GM23338 (cell line): ENCODE measurements at regions not wholly inside any gene's neighbourhood (a gene's known extent, or its start where the extent isn't known, plus 50 kb on each side); places are given as distances from the start of the nearest gene placed in this dataset.

ENCODE experiments used
- ATAC-seq: fragments of 200-7000 bp; cut with Tn5 transposase; 3 replicates; pipeline ENCODE4 v1.9.1; 2020
- DNase-seq: peaks from one replicate; pipeline ENCODE4 v3.0.0-alpha.2; 2015; ENCODE audit warnings: low spot score
- H2AFZ ChIP-seq: fragments of 200-600 bp; sonication (generic); 2 replicates; pipeline ENCODE4 v1.8.0; 2016; ENCODE audit warnings: antibody characterized with exemption, mild to moderate bottlenecking, moderate library complexity
- H3F3A ChIP-seq: fragments of 200-600 bp; sonication (generic); replicated peaks from 2 replicates; pipeline ENCODE4 v1.8.0; 2017; ENCODE audit warnings: antibody characterized with exemption, mixed run types, low read depth
- H3K27ac ChIP-seq: fragments of 200-600 bp; sonication (generic); 2 replicates; pipeline ENCODE4 v1.6.1; 2016; ENCODE audit warnings: low read depth
- H3K27me3 ChIP-seq: fragments of 200-600 bp; sonication (generic); 2 replicates; pipeline ENCODE4 v1.8.0; 2016; ENCODE audit warnings: mild to moderate bottlenecking, mixed run types, moderate library complexity; ENCODE audit not compliant: insufficient read depth
- H3K36me3 ChIP-seq: fragments of 200-600 bp; sonication (generic); 2 replicates; pipeline ENCODE4 v1.8.0; 2016; ENCODE audit warnings: mild to moderate bottlenecking; ENCODE audit not compliant: insufficient read depth
- H3K4me1 ChIP-seq: fragments of 200-600 bp; sonication (generic); 2 replicates; pipeline ENCODE4 v1.8.0; 2016; ENCODE audit warnings: mild to moderate bottlenecking, moderate library complexity; ENCODE audit not compliant: insufficient read depth
- H3K4me2 ChIP-seq: fragments of 200-600 bp; sonication (generic); 2 replicates; pipeline ENCODE4 v1.7.1; 2017; ENCODE audit warnings: mixed run types
- H3K4me3 ChIP-seq: fragments of 200-600 bp; sonication (generic); 2 replicates; pipeline ENCODE4 v1.6.1; 2016; ENCODE audit warnings: mixed run types
- H3K79me2 ChIP-seq: fragments of 200-600 bp; sonication (generic); replicated peaks from 2 replicates; pipeline ENCODE4 v1.8.0; 2017; ENCODE audit warnings: mild to moderate bottlenecking; ENCODE audit not compliant: insufficient read depth
- H3K9me2 ChIP-seq: fragments of 200-600 bp; sonication (generic); 2 replicates; pipeline ENCODE4 v1.8.0; 2017; ENCODE audit not compliant: insufficient read depth
- H4K20me1 ChIP-seq: fragments of 200-600 bp; sonication (generic); replicated peaks from 2 replicates; pipeline ENCODE4 v1.8.0; 2017; ENCODE audit warnings: mild to moderate bottlenecking; ENCODE audit not compliant: insufficient read depth
- H3K27ac Mint-ChIP-seq: 2 replicates; pipeline ENCODE4 v1.8.0; 2020; ENCODE audit warnings: inconsistent platforms, mild to moderate bottlenecking, moderate library complexity, mixed read lengths
- H3K27me3 Mint-ChIP-seq: 3 replicates; pipeline ENCODE4 v1.8.0; 2022; ENCODE audit warnings: low read depth, mild to moderate bottlenecking, moderate library complexity, mixed read lengths, inconsistent platforms; ENCODE audit not compliant: insufficient read depth, poor library complexity
- H3K36me3 Mint-ChIP-seq: 3 replicates; pipeline ENCODE4 v1.8.0; 2021; ENCODE audit warnings: low read depth, mild to moderate bottlenecking, inconsistent platforms, moderate library complexity, mixed read lengths
- H3K4me1 Mint-ChIP-seq: 3 replicates; pipeline ENCODE4 v1.8.0; 2020; ENCODE audit warnings: mild to moderate bottlenecking, inconsistent platforms, mixed read lengths
- H3K4me3 Mint-ChIP-seq: 3 replicates; pipeline ENCODE4 v1.8.0; 2021; ENCODE audit warnings: moderate library complexity, mild to moderate bottlenecking, inconsistent platforms, mixed read lengths
- H3K9me3 Mint-ChIP-seq: 3 replicates; pipeline ENCODE4 v1.8.0; 2020; ENCODE audit warnings: moderate library complexity, mild to moderate bottlenecking, inconsistent platforms, mixed read lengths
- EZH2phosphoT487 ChIP-seq: fragments of 200-600 bp; sonication (generic); IDR thresholded peaks from one replicate; pipeline ENCODE4 v1.8.1; 2018; ENCODE audit warnings: antibody characterized with exemption; ENCODE audit not compliant: unreplicated experiment
- JUNB ChIP-seq: IDR thresholded peaks from one replicate; pipeline ENCODE4 v1.6.1; 2016; ENCODE audit warnings: antibody characterized with exemption; ENCODE audit not compliant: unreplicated experiment
- NANOG ChIP-seq: IDR thresholded peaks from 2 replicates; pipeline ENCODE4 v1.6.1; 2016; ENCODE audit warnings: antibody characterized with exemption, borderline replicate concordance
- ZNF331 ChIP-seq: fragments of 250-450 bp; sonication (Bioruptor Pico); IDR thresholded peaks from 2 replicates; pipeline ENCODE4 v1.5.0; 2020; ENCODE audit warnings: low read depth, mild to moderate bottlenecking, moderate library complexity
- TF ChIP-seq, protein P1 (sequence below): fragments of 250-450 bp; sonication (Bioruptor Pico); IDR thresholded peaks from 2 replicates; pipeline ENCODE4 v1.5.0; 2020; ENCODE audit warnings: mild to moderate bottlenecking, moderate library complexity
- TF ChIP-seq, protein P2 (sequence below), 2 experiments: fragments of 200-600 bp in 1 of 2; sonication (generic) in 1 of 2; conservative IDR thresholded peaks; 2 replicates each; pipeline versions ENCODE4 v1.5.1 to v1.6.1; 2016 to 2017; ENCODE audit warnings: antibody characterized with exemption in 2 of 2, low read depth in 2 of 2, mild to moderate bottlenecking in 2 of 2, moderate library complexity in 1 of 2
- TF ChIP-seq, protein P3 (sequence below): IDR thresholded peaks from 2 replicates; pipeline ENCODE4 v1.6.1; 2016; ENCODE audit warnings: antibody characterized with exemption

DNA sequence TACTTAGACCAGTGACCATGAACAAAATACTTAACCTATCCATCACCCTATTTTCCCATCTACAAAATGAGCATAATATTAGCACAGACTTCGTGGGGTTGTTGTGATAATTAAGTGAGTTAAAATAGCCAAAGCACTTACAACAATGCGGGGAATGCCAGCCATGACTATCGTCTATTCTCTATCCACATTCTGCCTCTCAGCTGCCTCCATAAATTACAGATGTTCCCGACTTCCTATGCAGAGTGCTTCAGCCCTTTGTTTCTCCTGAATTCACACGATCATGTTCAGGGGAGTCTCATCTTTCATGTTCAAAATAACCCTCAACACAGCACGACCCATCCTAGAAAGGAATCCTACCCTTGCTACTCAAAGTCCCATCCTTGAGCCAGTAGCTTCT is 211.6 kb downstream of the EN1 start (continued):
- TF ChIP-seq, protein P1, sequence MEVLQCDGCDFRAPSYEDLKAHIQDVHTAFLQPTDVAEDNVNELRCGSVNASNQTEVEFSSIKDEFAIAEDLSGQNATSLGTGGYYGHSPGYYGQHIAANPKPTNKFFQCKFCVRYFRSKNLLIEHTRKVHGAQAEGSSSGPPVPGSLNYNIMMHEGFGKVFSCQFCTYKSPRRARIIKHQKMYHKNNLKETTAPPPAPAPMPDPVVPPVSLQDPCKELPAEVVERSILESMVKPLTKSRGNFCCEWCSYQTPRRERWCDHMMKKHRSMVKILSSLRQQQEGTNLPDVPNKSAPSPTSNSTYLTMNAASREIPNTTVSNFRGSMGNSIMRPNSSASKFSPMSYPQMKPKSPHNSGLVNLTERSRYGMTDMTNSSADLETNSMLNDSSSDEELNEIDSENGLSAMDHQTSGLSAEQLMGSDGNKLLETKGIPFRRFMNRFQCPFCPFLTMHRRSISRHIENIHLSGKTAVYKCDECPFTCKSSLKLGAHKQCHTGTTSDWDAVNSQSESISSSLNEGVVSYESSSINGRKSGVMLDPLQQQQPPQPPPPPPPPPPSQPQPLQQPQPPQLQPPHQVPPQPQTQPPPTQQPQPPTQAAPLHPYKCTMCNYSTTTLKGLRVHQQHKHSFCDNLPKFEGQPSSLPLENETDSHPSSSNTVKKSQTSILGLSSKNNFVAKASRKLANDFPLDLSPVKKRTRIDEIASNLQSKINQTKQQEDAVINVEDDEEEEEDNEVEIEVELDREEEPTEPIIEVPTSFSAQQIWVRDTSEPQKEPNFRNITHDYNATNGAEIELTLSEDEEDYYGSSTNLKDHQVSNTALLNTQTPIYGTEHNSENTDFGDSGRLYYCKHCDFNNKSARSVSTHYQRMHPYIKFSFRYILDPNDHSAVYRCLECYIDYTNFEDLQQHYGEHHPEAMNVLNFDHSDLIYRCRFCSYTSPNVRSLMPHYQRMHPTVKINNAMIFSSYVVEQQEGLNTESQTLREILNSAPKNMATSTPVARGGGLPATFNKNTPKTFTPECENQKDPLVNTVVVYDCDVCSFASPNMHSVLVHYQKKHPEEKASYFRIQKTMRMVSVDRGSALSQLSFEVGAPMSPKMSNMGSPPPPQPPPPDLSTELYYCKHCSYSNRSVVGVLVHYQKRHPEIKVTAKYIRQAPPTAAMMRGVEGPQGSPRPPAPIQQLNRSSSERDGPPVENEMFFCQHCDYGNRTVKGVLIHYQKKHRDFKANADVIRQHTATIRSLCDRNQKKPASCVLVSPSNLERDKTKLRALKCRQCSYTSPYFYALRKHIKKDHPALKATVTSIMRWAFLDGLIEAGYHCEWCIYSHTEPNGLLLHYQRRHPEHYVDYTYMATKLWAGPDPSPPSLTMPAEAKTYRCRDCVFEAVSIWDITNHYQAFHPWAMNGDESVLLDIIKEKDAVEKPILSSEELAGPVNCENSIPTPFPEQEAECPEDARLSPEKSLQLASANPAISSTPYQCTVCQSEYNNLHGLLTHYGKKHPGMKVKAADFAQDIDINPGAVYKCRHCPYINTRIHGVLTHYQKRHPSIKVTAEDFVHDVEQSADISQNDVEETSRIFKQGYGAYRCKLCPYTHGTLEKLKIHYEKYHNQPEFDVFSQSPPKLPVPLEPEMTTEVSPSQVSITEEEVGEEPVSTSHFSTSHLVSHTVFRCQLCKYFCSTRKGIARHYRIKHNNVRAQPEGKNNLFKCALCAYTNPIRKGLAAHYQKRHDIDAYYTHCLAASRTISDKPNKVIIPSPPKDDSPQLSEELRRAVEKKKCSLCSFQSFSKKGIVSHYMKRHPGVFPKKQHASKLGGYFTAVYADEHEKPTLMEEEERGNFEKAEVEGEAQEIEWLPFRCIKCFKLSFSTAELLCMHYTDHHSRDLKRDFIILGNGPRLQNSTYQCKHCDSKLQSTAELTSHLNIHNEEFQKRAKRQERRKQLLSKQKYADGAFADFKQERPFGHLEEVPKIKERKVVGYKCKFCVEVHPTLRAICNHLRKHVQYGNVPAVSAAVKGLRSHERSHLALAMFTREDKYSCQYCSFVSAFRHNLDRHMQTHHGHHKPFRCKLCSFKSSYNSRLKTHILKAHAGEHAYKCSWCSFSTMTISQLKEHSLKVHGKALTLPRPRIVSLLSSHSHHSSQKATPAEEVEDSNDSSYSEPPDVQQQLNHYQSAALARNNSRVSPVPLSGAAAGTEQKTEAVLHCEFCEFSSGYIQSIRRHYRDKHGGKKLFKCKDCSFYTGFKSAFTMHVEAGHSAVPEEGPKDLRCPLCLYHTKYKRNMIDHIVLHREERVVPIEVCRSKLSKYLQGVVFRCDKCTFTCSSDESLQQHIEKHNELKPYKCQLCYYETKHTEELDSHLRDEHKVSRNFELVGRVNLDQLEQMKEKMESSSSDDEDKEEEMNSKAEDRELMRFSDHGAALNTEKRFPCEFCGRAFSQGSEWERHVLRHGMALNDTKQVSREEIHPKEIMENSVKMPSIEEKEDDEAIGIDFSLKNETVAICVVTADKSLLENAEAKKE (CRISPR knock-in tag), result no peak; the same call in 1 of the 2 replicates
- TF ChIP-seq JUNB, result no peak
- no peak for TF ChIP-seq EZH2phosphoT487
- TF ChIP-seq, protein P2, sequence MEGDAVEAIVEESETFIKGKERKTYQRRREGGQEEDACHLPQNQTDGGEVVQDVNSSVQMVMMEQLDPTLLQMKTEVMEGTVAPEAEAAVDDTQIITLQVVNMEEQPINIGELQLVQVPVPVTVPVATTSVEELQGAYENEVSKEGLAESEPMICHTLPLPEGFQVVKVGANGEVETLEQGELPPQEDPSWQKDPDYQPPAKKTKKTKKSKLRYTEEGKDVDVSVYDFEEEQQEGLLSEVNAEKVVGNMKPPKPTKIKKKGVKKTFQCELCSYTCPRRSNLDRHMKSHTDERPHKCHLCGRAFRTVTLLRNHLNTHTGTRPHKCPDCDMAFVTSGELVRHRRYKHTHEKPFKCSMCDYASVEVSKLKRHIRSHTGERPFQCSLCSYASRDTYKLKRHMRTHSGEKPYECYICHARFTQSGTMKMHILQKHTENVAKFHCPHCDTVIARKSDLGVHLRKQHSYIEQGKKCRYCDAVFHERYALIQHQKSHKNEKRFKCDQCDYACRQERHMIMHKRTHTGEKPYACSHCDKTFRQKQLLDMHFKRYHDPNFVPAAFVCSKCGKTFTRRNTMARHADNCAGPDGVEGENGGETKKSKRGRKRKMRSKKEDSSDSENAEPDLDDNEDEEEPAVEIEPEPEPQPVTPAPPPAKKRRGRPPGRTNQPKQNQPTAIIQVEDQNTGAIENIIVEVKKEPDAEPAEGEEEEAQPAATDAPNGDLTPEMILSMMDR (conservative IDR thresholded peaks at IDR 0.05; ENCODE audit: low read depth in 2 of 2), result no peak

DNA sequence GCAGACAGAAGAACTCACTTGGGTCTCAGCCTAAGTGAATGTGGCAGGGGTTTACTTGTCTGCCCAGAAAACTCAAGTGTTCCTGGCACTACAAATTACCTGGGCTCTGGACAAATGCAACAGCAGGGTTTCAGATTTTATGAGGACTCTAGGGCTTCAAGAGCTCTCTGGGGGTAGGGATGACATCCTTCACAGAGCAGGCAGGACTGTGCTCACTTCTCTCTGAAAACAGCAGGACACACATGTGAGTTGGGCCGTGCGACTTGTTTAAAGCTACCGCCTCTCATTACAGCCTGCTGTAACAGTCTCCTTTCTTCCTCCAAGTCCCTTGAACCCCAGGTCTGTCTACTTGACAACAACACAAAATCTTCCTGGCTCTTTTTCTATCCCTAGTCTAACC is 212.6 kb downstream of the EN1 start:
- Histone ChIP-seq H3K4me2 (no peak overlapping the region), H3K27me3 (no peaks in the 10 kb centered on the region), H3K9me2 (peaks cover 8% of the 10 kb centered on the region; the same call in 1 of the 2 replicates), H3K36me3 (peaks cover 6% of the 10 kb centered on the region; the same call in 1 of the 2 replicates), H3K4me1 (peaks cover 19% of the 10 kb centered on the region), H3K79me2 (no peaks in the 10 kb centered on the region), H3K4me3 (no peak overlapping the region), H3F3A (no peaks in the 10 kb centered on the region), H4K20me1 (no peaks in the 10 kb centered on the region), H3K27ac (no peak overlapping the region), H2AFZ (peak overlapping the region; percentile 89; the same call in 1 of the 2 replicates)
- no peaks in the 10 kb centered on the region for H3K36me3 Mint-ChIP-seq
- peaks cover 31% of the 10 kb centered on the region for H3K4me1 Mint-ChIP-seq
- ATAC-seq, result no peak
- H3K4me3 Mint-ChIP-seq, result no peak overlapping the region
- H3K9me3 Mint-ChIP-seq, result peaks cover 7% of the 10 kb centered on the region; the same call in 2 of the 3 replicates
- peaks cover 2% of the 10 kb centered on the region for H3K27me3 Mint-ChIP-seq
- H3K27ac Mint-ChIP-seq, result no peak overlapping the region
- DNase-seq, result no peak
- TF ChIP-seq NANOG, result no peak
- TF ChIP-seq, protein P3, sequence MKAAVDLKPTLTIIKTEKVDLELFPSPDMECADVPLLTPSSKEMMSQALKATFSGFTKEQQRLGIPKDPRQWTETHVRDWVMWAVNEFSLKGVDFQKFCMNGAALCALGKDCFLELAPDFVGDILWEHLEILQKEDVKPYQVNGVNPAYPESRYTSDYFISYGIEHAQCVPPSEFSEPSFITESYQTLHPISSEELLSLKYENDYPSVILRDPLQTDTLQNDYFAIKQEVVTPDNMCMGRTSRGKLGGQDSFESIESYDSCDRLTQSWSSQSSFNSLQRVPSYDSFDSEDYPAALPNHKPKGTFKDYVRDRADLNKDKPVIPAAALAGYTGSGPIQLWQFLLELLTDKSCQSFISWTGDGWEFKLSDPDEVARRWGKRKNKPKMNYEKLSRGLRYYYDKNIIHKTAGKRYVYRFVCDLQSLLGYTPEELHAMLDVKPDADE, result no peak
- no peak for TF ChIP-seq ZNF331 (CRISPR knock-in tag)
- TF ChIP-seq, protein P1 (CRISPR knock-in tag), result no peak
